DND-41 (cell line): ENCODE measurements at regions not wholly inside any gene's neighbourhood (a gene's known extent, or its start where the extent isn't known, plus 50 kb on each side); places are given as distances from the start of the nearest gene placed in this dataset.

ENCODE experiments used
- ATAC-seq: fragments of 200-7000 bp; cut with Tn5 transposase; 3 replicates; pipeline ENCODE4 v1.9.1; 2021; ENCODE audit warnings: low read depth; ENCODE audit not compliant: insufficient read depth
- DNase-seq: peaks from one replicate; pipeline ENCODE4 v3.0.0-alpha.2; 2020
- H2AFZ ChIP-seq: 2 replicates; pipeline ENCODE4 v1.6.0; 2012; ENCODE audit warnings: low read depth, low read length
- H3K27ac ChIP-seq: 2 replicates; pipeline ENCODE4 v1.5.1; 2012; ENCODE audit warnings: low read length, inconsistent platforms
- H3K27me3 ChIP-seq: fragments of 200-600 bp; sonication (generic); 2 replicates; pipeline ENCODE4 v1.6.0; 2012; ENCODE audit warnings: low read length, mild to moderate bottlenecking, inconsistent platforms; ENCODE audit not compliant: insufficient read depth, poor library complexity
- H3K36me3 ChIP-seq: 2 replicates; pipeline ENCODE4 v1.5.1; 2012; ENCODE audit warnings: low read length, inconsistent platforms; ENCODE audit not compliant: insufficient read depth
- H3K4me1 ChIP-seq: 2 replicates; pipeline ENCODE4 v1.5.1; 2012; ENCODE audit warnings: mild to moderate bottlenecking, low read length; ENCODE audit not compliant: insufficient read depth
- H3K4me2 ChIP-seq: 2 replicates; pipeline ENCODE4 v1.6.0; 2012; ENCODE audit warnings: mild to moderate bottlenecking, moderate library complexity, low read length, inconsistent platforms; ENCODE audit not compliant: insufficient read depth
- H3K4me3 ChIP-seq, 2 experiments: fragments of 200-600 bp in 1 of 2; shearing (Covaris generic) in 1 of 2; 2 replicates each; pipeline ENCODE4 v1.5.1; 2012 to 2016; ENCODE audit warnings: inconsistent platforms in 2 of 2, low read length in 2 of 2, mild to moderate bottlenecking in 2 of 2, low read depth in 1 of 2, moderate library complexity in 1 of 2
- H3K79me2 ChIP-seq: 2 replicates; pipeline ENCODE4 v1.6.0; 2012; ENCODE audit warnings: low read length, inconsistent platforms; ENCODE audit not compliant: insufficient read depth
- H3K9ac ChIP-seq: 2 replicates; pipeline ENCODE4 v1.6.0; 2012; ENCODE audit warnings: low read depth, mild to moderate bottlenecking, inconsistent platforms, low read length, moderate library complexity
- H3K9me3 ChIP-seq: 2 replicates; pipeline ENCODE4 v1.5.1; 2012; ENCODE audit warnings: low read length, moderate library complexity, mild to moderate bottlenecking, inconsistent platforms; ENCODE audit not compliant: insufficient read depth, severe bottlenecking
- H4K20me1 ChIP-seq: 2 replicates; pipeline ENCODE4 v1.6.0; 2012; ENCODE audit warnings: low read length; ENCODE audit not compliant: insufficient read depth
- EZH2 ChIP-seq: IDR thresholded peaks from 3 replicates; pipeline ENCODE4 v1.6.1; 2012; ENCODE audit warnings: borderline replicate concordance, low read depth, mild to moderate bottlenecking, moderate library complexity, low read length, inconsistent platforms; ENCODE audit not compliant: severe bottlenecking
- TF ChIP-seq, protein P1 (sequence below): IDR thresholded peaks from 2 replicates; pipeline ENCODE4 v1.5.1; 2012; ENCODE audit warnings: borderline replicate concordance, low read length, moderate library complexity, mild to moderate bottlenecking; ENCODE audit not compliant: poor library complexity, severe bottlenecking; ENCODE audit errors: extremely low read depth

DNA sequence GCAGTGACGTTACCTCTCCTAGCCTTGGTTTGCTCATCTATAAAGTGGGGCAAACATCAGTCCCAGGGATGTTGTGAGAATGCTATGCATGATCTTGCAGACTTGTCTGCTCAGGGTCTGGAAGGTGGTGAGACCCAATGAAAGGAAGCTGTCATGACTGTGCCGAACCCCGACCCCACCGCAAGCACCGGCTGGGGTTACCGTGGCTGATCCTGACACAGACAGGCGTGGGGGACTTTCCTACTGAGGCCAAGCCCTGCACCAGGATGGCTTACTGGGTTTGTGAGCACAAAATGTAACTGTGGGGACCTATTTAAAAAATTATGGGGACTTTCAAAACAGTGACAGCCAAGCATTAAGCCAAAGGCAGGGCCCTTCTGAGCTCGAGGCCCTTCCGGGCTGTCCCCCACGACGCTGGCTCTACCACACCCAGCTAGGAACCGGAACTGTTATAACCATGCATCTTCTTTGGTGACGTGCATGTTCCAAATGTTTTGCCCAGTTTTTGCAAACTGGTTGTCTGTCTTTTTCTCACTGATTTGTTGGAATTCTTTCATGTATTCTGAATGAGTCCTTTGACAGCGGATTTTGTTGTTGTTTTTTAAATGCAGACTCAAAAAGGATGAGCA lies 76.6 kb upstream of the PMEPA1 start:
- Histone ChIP-seq H3K27ac (no peak overlapping the region), H3K4me2 (no peak overlapping the region), H3K9me3 (no peaks in the 10 kb centered on the region), H3K4me1 (no peaks in the 10 kb centered on the region), H2AFZ (no peak overlapping the region), H4K20me1 (no peaks in the 10 kb centered on the region; the same call in 1 of the 2 replicates), H3K27me3 (peaks cover 8% of the 10 kb centered on the region), H3K9ac (no peak overlapping the region), H3K79me2 (no peaks in the 10 kb centered on the region), H3K4me3 (no peak overlapping the region), H3K36me3 (no peaks in the 10 kb centered on the region)
- TF ChIP-seq EZH2 = no peak
- TF ChIP-seq, protein P1, sequence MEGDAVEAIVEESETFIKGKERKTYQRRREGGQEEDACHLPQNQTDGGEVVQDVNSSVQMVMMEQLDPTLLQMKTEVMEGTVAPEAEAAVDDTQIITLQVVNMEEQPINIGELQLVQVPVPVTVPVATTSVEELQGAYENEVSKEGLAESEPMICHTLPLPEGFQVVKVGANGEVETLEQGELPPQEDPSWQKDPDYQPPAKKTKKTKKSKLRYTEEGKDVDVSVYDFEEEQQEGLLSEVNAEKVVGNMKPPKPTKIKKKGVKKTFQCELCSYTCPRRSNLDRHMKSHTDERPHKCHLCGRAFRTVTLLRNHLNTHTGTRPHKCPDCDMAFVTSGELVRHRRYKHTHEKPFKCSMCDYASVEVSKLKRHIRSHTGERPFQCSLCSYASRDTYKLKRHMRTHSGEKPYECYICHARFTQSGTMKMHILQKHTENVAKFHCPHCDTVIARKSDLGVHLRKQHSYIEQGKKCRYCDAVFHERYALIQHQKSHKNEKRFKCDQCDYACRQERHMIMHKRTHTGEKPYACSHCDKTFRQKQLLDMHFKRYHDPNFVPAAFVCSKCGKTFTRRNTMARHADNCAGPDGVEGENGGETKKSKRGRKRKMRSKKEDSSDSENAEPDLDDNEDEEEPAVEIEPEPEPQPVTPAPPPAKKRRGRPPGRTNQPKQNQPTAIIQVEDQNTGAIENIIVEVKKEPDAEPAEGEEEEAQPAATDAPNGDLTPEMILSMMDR = no peak
- ATAC-seq (no peak), DNase-seq (no peak)

DNA sequence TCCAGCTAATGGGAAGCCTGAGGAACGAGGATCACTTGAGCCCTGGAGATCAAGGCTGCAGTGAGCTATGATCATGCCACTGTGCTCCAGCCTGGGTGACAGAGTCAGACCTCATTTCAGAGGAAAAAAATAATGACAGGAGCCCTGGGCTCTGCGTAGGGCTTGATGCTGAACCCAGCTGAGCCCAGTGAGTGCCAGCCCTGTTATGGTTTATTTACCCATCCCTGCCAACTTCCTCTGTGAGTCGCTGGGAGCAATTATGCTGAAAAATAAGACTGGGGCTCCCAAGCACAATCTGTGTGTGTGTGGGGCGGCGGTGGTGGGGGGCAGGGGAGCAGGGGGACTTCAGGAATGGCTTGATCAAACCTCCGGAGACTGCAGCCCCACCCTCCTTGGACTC lies 75.9 kb upstream of the PMEPA1 start:
- H3K27ac ChIP-seq = no peak overlapping the region
- DNase-seq (no peak), ATAC-seq (no peak)
- no peaks in the 10 kb centered on the region for H3K36me3 ChIP-seq
- H3K4me2 ChIP-seq = no peak overlapping the region
- H3K9me3 ChIP-seq = no peaks in the 10 kb centered on the region
- H2AFZ ChIP-seq = no peak overlapping the region
- peaks cover under 1% of the 10 kb centered on the region; the same call in 1 of the 2 replicates for H4K20me1 ChIP-seq
- H3K4me3 ChIP-seq = no peak overlapping the region
- no peaks in the 10 kb centered on the region for H3K79me2 ChIP-seq
- no peak overlapping the region for H3K9ac ChIP-seq
- TF ChIP-seq EZH2 = no peak
- TF ChIP-seq, protein P1 = no peak
- H3K4me1 ChIP-seq = no peaks in the 10 kb centered on the region
- peaks cover 8% of the 10 kb centered on the region for H3K27me3 ChIP-seq

DNA sequence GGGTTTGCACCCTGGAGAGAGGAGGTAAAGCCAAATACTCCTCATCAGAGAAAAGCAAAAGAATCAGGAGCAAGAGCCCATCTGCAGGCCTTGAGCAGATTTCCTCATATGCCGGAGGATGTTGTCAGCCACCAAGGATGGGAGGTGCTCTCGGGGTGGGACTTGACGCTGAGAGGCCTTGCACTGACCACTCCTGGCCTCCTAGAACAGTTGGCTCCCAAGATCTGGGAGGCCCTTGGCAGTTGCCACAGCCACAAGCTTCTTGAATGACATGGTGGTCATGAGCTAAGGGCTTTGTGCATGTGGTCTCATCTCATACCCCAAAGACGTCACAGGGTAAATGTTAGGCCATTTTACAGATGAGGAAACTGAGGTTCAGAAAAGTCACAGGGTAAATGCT lies 75.2 kb upstream of the PMEPA1 start:
- peaks cover 3% of the 10 kb centered on the region for H4K20me1 ChIP-seq
- no peak overlapping the region for H3K9ac ChIP-seq
- H3K27ac ChIP-seq = no peak overlapping the region
- H2AFZ ChIP-seq = no peak overlapping the region
- TF ChIP-seq, protein P1 = no peak
- no peak for TF ChIP-seq EZH2
- H3K4me1 ChIP-seq = no peaks in the 10 kb centered on the region
- H3K4me2 ChIP-seq = no peak overlapping the region
- no peaks in the 10 kb centered on the region for H3K9me3 ChIP-seq
- ATAC-seq = no peak
- no peaks in the 10 kb centered on the region for H3K36me3 ChIP-seq
- no peak overlapping the region for H3K4me3 ChIP-seq
- no peak for DNase-seq
- peaks cover 4% of the 10 kb centered on the region for H3K27me3 ChIP-seq
- no peaks in the 10 kb centered on the region for H3K79me2 ChIP-seq
